ENCODE measurements at regions not wholly inside any gene's neighbourhood (a gene's known extent, or its start where the extent isn't known, plus 50 kb on each side); places are given as distances from the start of the nearest gene placed in this dataset.

DNA sequence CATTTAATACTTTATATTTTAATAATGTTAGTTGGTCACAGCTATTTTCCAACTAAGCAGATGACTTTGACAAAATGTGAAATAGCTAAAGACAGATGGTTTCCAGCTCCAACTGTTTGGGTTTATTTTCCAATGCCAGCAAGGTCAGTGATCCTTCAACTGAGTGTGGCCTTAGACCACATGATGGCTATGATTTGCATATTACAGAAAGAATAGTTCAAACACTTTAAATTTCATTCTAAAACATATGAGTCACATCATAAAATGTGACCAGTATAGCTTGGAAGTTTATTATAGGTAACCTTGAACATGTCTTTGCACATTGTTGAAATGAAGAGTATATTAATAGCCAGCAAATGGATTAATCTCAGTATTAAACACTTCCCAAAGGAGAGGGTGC is 454.0 kb upstream of the C1orf87 start:
- Histone ChIP-seq H3K9me3 (ENCODE audit: low read length) (no peaks in the 10 kb centered on the region), H3K9me2 (ENCODE audit: insufficient read depth, low read length) (no peaks in the 10 kb centered on the region), H3K9ac (ENCODE audit: low read length) (no peak overlapping the region), H3K27ac (ENCODE audit: low read length) (no peak overlapping the region), H3K4me2 (ENCODE audit: low read length) (no peak overlapping the region), H3K4me3 (ENCODE audit: low read length) (no peak overlapping the region), H4K20me1 (ENCODE audit: insufficient read depth) (no peaks in the 10 kb centered on the region), H3K36me3 (ENCODE audit: insufficient read depth, low read length) (no peaks in the 10 kb centered on the region), H3K79me2 (replicated peaks; ENCODE audit: insufficient read depth, low read length) (no peaks in the 10 kb centered on the region), H3K27me3 (ENCODE audit: insufficient read depth, low read depth, low read length) (no peaks in the 10 kb centered on the region), H2AFZ (ENCODE audit: low read depth, low read length) (no peak overlapping the region), H3F3A (ENCODE audit: insufficient read depth, low read length, poor library complexity, severe bottlenecking) (no peaks in the 10 kb centered on the region)
- TF ChIP-seq, protein P1, sequence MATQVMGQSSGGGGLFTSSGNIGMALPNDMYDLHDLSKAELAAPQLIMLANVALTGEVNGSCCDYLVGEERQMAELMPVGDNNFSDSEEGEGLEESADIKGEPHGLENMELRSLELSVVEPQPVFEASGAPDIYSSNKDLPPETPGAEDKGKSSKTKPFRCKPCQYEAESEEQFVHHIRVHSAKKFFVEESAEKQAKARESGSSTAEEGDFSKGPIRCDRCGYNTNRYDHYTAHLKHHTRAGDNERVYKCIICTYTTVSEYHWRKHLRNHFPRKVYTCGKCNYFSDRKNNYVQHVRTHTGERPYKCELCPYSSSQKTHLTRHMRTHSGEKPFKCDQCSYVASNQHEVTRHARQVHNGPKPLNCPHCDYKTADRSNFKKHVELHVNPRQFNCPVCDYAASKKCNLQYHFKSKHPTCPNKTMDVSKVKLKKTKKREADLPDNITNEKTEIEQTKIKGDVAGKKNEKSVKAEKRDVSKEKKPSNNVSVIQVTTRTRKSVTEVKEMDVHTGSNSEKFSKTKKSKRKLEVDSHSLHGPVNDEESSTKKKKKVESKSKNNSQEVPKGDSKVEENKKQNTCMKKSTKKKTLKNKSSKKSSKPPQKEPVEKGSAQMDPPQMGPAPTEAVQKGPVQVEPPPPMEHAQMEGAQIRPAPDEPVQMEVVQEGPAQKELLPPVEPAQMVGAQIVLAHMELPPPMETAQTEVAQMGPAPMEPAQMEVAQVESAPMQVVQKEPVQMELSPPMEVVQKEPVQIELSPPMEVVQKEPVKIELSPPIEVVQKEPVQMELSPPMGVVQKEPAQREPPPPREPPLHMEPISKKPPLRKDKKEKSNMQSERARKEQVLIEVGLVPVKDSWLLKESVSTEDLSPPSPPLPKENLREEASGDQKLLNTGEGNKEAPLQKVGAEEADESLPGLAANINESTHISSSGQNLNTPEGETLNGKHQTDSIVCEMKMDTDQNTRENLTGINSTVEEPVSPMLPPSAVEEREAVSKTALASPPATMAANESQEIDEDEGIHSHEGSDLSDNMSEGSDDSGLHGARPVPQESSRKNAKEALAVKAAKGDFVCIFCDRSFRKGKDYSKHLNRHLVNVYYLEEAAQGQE (IDR thresholded peaks at IDR 0.05; ENCODE audit: borderline replicate concordance) = no peak
- TF ChIP-seq SMC3 (conservative IDR thresholded peaks at IDR 0.05; ENCODE audit: poor library complexity) = no peak
- no peak for TF ChIP-seq MXI1 (conservative IDR thresholded peaks at IDR 0.05; ENCODE audit: poor library complexity, severe bottlenecking)
- no peak for TF ChIP-seq EZH2 (IDR thresholded peaks at IDR 0.05; ENCODE audit: borderline replicate concordance, insufficient read depth, low read length, poor library complexity, severe bottlenecking)
- TF ChIP-seq EP300 (conservative IDR thresholded peaks at IDR 0.05; ENCODE audit: poor library complexity, severe bottlenecking) = no peak
- TF ChIP-seq RAD21 (conservative IDR thresholded peaks at IDR 0.05) = no peak
- TF ChIP-seq POLR2AphosphoS5 (IDR thresholded peaks at IDR 0.05) = no peak
- TF ChIP-seq CTCF (IDR thresholded peaks at IDR 0.05; ENCODE audit: poor library complexity, severe bottlenecking) = no peak
- TF ChIP-seq TAF1 (IDR thresholded peaks at IDR 0.05; ENCODE audit: low read depth) = no peak

DNA sequence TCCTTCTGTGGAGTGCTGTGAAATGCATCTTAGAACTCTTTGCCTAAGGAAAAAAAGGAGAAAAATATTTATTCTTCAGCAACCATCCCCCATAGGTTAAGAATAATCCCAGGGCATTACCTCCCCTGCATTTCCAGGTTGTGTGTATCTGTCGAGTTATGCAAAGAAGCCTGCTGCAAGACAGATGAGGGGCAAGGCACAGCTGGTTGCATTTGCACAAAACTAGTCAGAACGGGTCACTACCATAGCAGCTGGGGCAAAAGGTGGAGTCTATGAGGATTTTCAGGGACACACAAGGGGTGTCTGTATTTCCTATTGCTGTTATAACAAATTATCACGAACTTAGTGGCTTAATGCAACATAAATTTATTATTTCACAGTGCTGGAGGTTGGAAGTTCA is 443.4 kb upstream of the C1orf87 start:
- no peaks in the 10 kb centered on the region for H3K27me3 ChIP-seq (ENCODE audit: insufficient read depth, low read depth, low read length)
- H4K20me1 ChIP-seq (ENCODE audit: insufficient read depth) = no peaks in the 10 kb centered on the region
- TF ChIP-seq RAD21 (conservative IDR thresholded peaks at IDR 0.05) (no peak), TAF1 (IDR thresholded peaks at IDR 0.05; ENCODE audit: low read depth) (no peak), MXI1 (conservative IDR thresholded peaks at IDR 0.05; ENCODE audit: poor library complexity, severe bottlenecking) (no peak), EP300 (conservative IDR thresholded peaks at IDR 0.05; ENCODE audit: poor library complexity, severe bottlenecking) (no peak), SMC3 (conservative IDR thresholded peaks at IDR 0.05; ENCODE audit: poor library complexity) (no peak), EZH2 (IDR thresholded peaks at IDR 0.05; ENCODE audit: borderline replicate concordance, insufficient read depth, low read length, poor library complexity, severe bottlenecking) (no peak), POLR2AphosphoS5 (IDR thresholded peaks at IDR 0.05) (no peak), CTCF (IDR thresholded peaks at IDR 0.05; ENCODE audit: poor library complexity, severe bottlenecking) (no peak)
- TF ChIP-seq, protein P1 (IDR thresholded peaks at IDR 0.05; ENCODE audit: borderline replicate concordance) = no peak
- no peaks in the 10 kb centered on the region for H3F3A ChIP-seq (ENCODE audit: insufficient read depth, low read length, poor library complexity, severe bottlenecking)
- no peak overlapping the region for H3K9ac ChIP-seq (ENCODE audit: low read length)
- no peaks in the 10 kb centered on the region for H3K9me2 ChIP-seq (ENCODE audit: insufficient read depth, low read length)
- no peak overlapping the region for H3K4me3 ChIP-seq (ENCODE audit: low read length)
- no peak overlapping the region for H3K4me2 ChIP-seq (ENCODE audit: low read length)
- no peaks in the 10 kb centered on the region for H3K9me3 ChIP-seq (ENCODE audit: low read length)
- no peak overlapping the region for H2AFZ ChIP-seq (ENCODE audit: low read depth, low read length)
- H3K27ac ChIP-seq (ENCODE audit: low read length) = no peak overlapping the region
- H3K79me2 ChIP-seq (replicated peaks; ENCODE audit: insufficient read depth, low read length) = no peaks in the 10 kb centered on the region
- no peaks in the 10 kb centered on the region for H3K36me3 ChIP-seq (ENCODE audit: insufficient read depth, low read length)
